ENCODE measurements at regions not wholly inside any gene's neighbourhood (a gene's known extent, or its start where the extent isn't known, plus 50 kb on each side); places are given as distances from the start of the nearest gene placed in this dataset.

DNA sequence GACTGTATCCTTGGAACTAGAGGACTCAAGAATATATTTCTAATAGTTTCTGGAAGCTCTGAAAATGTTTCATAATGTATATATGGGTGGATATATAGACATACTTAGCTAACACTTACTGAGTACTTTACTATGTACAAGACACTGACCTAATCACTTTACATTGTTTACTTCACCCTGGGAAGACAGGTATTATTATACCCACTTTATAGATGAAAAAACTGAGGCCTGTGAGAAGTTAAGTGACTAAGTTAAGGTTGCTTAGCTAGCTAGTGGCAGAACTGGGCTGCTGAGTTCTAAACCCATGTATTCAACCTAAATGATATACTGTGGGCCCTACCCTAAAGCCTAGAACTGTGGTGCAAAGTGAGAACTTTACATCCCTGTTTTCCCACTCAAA, 79.1 kb upstream of the SSTR1 start:
- in situ Hi-C loops (cut with HindIII; ENCODE audit: low sequenced_read_pairs) = no loop called here
- TF ChIP-seq, protein P1, sequence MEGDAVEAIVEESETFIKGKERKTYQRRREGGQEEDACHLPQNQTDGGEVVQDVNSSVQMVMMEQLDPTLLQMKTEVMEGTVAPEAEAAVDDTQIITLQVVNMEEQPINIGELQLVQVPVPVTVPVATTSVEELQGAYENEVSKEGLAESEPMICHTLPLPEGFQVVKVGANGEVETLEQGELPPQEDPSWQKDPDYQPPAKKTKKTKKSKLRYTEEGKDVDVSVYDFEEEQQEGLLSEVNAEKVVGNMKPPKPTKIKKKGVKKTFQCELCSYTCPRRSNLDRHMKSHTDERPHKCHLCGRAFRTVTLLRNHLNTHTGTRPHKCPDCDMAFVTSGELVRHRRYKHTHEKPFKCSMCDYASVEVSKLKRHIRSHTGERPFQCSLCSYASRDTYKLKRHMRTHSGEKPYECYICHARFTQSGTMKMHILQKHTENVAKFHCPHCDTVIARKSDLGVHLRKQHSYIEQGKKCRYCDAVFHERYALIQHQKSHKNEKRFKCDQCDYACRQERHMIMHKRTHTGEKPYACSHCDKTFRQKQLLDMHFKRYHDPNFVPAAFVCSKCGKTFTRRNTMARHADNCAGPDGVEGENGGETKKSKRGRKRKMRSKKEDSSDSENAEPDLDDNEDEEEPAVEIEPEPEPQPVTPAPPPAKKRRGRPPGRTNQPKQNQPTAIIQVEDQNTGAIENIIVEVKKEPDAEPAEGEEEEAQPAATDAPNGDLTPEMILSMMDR (IDR thresholded peaks at IDR 0.05; ENCODE audit: low read depth, low read length) = no peak
- DNase-seq (ENCODE audit: low read depth, low spot score) = no peak
- no peak overlapping the region for H3K4me3 ChIP-seq (ENCODE audit: low read depth, low read length)

DNA sequence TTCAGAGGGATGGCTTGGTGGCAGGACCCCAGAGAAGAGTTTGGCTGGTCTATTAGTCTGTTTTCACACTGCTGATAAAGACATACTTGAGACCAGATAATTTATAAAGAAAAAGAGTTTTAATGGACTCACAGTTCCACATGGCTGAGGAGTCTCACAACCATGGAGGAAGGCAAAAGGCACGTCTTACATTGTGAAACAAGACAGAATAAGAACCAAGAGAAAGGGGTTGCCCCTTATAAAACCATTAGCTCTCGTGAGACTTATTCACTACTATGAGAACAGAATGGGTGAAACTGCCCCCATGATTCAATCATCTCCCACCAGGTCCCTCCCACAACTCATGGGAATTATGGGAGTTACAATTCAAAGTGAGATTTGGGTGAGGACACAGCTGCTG, 78.5 kb upstream of the SSTR1 start:
- H3K4me3 ChIP-seq (ENCODE audit: low read depth, low read length) = no peak overlapping the region
- TF ChIP-seq, protein P1 (IDR thresholded peaks at IDR 0.05; ENCODE audit: low read depth, low read length) = no peak
- in situ Hi-C loops (cut with HindIII; ENCODE audit: low sequenced_read_pairs) = no loop called here
- no peak for DNase-seq (ENCODE audit: low read depth, low spot score)

DNA sequence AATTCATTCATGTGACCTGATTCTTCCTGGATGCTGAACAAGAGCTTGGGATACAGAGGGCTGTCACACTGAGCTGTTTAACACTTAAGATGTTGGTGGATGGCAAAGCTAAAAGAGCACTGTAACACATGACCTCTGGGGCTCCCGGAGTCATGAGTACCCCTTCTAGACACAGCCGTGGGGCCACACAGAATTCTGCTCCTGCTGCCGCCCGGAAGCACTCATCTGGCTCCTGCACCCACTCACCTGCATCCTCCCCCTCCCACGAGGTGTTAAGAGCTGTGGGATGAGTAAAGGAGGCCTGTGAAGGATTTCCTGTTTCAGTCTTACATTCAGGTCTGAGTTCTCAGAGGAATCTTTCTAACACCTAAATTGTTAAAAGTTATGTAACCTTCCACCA, 78.0 kb upstream of the SSTR1 start:
- TF ChIP-seq, protein P1 (IDR thresholded peaks at IDR 0.05; ENCODE audit: low read depth, low read length) = no peak
- no peak overlapping the region for H3K4me3 ChIP-seq (ENCODE audit: low read depth, low read length)
- no peak for DNase-seq (ENCODE audit: low read depth, low spot score)
- in situ Hi-C loops (cut with HindIII; ENCODE audit: low sequenced_read_pairs) = no loop called here

DNA sequence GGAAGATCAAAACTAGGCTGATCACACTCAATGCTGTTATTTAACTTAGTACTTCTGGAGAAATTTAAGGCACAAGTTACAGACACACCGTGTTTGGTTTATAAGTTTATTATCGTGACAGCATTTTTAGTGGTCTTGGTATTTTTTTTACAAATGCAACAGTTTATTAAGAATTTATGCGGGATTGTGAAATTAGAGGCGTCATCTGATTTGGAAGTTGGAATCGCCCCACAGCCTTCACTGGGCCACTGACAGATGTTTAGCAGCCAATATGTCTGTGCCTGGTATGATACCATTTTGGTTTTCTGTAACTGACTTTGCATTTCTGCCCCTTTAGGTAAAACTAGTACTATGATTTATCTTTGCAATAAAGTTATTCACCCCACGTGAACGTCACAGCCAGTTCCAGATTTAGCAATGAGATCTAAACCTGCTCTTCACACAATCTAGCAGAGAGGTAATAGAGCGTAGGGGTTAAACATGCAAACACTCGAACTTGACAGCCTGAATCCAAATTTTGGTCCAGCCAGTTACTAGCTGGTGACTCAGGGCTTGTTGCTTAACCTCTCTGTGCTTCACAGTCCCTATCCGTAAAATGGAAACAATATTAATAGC, 73.2 kb upstream of the SSTR1 start:
- in situ Hi-C loops (cut with HindIII; ENCODE audit: low sequenced_read_pairs) = no loop called here
- no peak overlapping the region for H3K4me3 ChIP-seq (ENCODE audit: low read depth, low read length)
- TF ChIP-seq, protein P1 (IDR thresholded peaks at IDR 0.05; ENCODE audit: low read depth, low read length) = no peak
- no peak for DNase-seq (ENCODE audit: low read depth, low spot score)

DNA sequence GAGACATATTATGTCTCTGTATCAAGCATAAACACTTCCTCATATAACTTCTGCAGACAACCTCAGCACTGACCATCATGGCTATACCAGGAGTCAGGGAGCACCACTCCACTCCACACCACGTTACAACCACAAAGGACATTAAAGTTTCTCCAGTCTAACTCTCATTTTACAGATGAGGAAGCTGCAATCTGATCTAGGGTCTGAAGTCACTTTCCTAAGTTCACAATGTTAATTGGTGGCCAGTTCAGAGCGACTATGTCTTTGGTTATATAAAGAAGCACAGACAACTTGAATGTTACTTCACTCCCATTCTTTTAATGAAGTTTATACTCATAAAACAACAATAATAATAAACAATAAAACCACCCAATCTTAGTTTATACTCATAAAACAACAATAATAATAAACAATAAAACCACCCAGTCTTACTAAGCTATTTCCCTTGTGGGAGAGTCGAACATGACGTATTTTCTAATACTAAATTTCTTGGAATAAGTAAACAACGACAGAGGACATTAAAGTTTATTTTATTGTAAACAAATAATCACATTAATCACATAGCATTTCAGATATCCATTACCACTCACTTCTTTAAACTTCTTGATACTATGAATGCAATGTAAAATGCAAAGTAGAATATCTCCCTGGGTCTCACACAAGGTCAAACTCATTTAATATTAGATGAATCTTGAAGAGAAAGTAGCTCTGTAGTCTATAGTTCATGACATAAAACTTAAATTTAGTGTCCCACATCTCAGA, 72.4 kb upstream of the SSTR1 start:
- no peak for DNase-seq (ENCODE audit: low read depth, low spot score)
- in situ Hi-C loops (cut with HindIII; ENCODE audit: low sequenced_read_pairs) = no loop called here
- H3K4me3 ChIP-seq (ENCODE audit: low read depth, low read length) = no peak overlapping the region
- TF ChIP-seq, protein P1 (IDR thresholded peaks at IDR 0.05; ENCODE audit: low read depth, low read length) = no peak

DNA sequence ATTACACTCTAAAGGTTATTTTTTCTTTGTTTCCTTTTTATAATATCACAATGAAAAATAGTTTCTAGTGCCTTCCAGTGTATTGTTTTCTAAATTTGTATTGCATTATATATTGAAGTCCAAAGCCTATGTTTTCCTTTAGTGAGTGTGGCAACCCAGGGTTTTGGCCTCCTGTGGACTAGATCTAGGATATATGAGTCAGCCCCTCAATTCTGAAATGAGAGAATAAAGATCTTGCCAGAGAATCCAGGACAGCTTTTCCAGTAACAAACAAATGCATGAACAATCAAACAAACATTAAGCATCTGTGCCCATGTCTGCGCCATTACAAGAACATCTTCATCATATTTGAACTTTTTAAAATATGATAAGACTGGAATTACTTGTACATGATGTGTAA, 70.7 kb upstream of the SSTR1 start:
- TF ChIP-seq, protein P1 (IDR thresholded peaks at IDR 0.05; ENCODE audit: low read depth, low read length) = no peak
- DNase-seq (ENCODE audit: low read depth, low spot score) = peak; percentile 40
- in situ Hi-C loops (cut with HindIII; ENCODE audit: low sequenced_read_pairs) = no loop called here
- H3K4me3 ChIP-seq (ENCODE audit: low read depth, low read length) = no peak overlapping the region

Data from astrocyte of the spinal cord (primary cell).